Smooth muscle cell (in vitro differentiated cells): ENCODE measurements at regions not wholly inside any gene's neighbourhood (a gene's known extent, or its start where the extent isn't known, plus 50 kb on each side); places are given as distances from the start of the nearest gene placed in this dataset.

Experiments used
- DNase-seq: peaks from one replicate; lab custom pipeline; 2025; ENCODE audit not compliant: unreplicated experiment; lab: John Stamatoyannopoulos, UW
- H2AFZ ChIP-seq: fragments of 200-600 bp; sonication (generic); 2 replicates; pipeline ENCODE4 v1.6.0; 2016; ENCODE audit warnings: antibody characterized with exemption, low read depth, mild to moderate bottlenecking
- H3F3A ChIP-seq: fragments of 200-600 bp; sonication (generic); 2 replicates; pipeline ENCODE4 v1.6.0; 2017; ENCODE audit warnings: antibody characterized with exemption, low read depth
- H3K27ac ChIP-seq: fragments of 200-600 bp; sonication (generic); 2 replicates; pipeline ENCODE4 v1.5.1; 2016; ENCODE audit warnings: low read depth, mild to moderate bottlenecking
- H3K27me3 ChIP-seq: fragments of 200-600 bp; sonication (generic); 2 replicates; pipeline ENCODE4 v1.6.1; 2016; ENCODE audit warnings: low read depth, mild to moderate bottlenecking
- H3K36me3 ChIP-seq: fragments of 200-600 bp; sonication (generic); 2 replicates; pipeline ENCODE4 v1.5.1; 2016; ENCODE audit warnings: low read depth
- H3K4me1 ChIP-seq: fragments of 200-600 bp; sonication (generic); 2 replicates; pipeline ENCODE4 v1.5.1; 2016; ENCODE audit warnings: low read depth
- H3K4me2 ChIP-seq: fragments of 200-600 bp; sonication (generic); 2 replicates; pipeline ENCODE4 v1.6.0; 2016; ENCODE audit warnings: mild to moderate bottlenecking
- H3K4me3 ChIP-seq: fragments of 200-600 bp; sonication (generic); 2 replicates; pipeline ENCODE4 v1.5.1; 2016; ENCODE audit warnings: mild to moderate bottlenecking
- H3K79me2 ChIP-seq: fragments of 200-600 bp; sonication (generic); 2 replicates; pipeline ENCODE4 v1.6.0; 2016; ENCODE audit warnings: low read depth, mild to moderate bottlenecking
- H3K9ac ChIP-seq: fragments of 200-600 bp; sonication (generic); 2 replicates; pipeline ENCODE4 v1.6.0; 2016; ENCODE audit warnings: low read depth
- H3K9me3 ChIP-seq: fragments of 200-600 bp; sonication (generic); replicated peaks from 2 replicates; pipeline ENCODE4 v1.5.1; 2016; ENCODE audit warnings: low read depth
- H4K20me1 ChIP-seq: fragments of 200-600 bp; sonication (generic); 2 replicates; pipeline ENCODE4 v1.6.0; 2016; ENCODE audit warnings: low read depth
- WGBS: methylation state at CpG from one replicate; pipeline ENCODE4 v1.1.7; 2016; ENCODE audit warnings: low lambda C conversion rate; 5-methylcytosine and 5-hydroxymethylcytosine counted together
- TF ChIP-seq, protein P1 (sequence below): fragments of 200-600 bp; sonication (generic); IDR thresholded peaks from 2 replicates; pipeline ENCODE4 v1.5.1; 2017; ENCODE audit warnings: borderline replicate concordance, mild to moderate bottlenecking, antibody characterized with exemption; ENCODE audit not compliant: insufficient read depth, poor library complexity, severe bottlenecking

- Histone ChIP-seq H3K4me3 (no peak overlapping the region), H3F3A (no peaks in the 10 kb centered on the region), H3K9ac (no peak overlapping the region), H3K79me2 (no peaks in the 10 kb centered on the region), H3K27me3 (no peaks in the 10 kb centered on the region), H3K4me1 (no peaks in the 10 kb centered on the region), H4K20me1 (no peaks in the 10 kb centered on the region), H2AFZ (peak overlapping the region; percentile 3), H3K4me2 (peak overlapping the region; percentile 50), H3K27ac (peak overlapping the region; percentile 50), H3K9me3 (no peaks in the 10 kb centered on the region), H3K36me3 (no peaks in the 10 kb centered on the region)
- WGBS = 31% methylated on average over 10 of the region's 10 CpGs
- DNase-seq = no peak
- TF ChIP-seq, protein P1, sequence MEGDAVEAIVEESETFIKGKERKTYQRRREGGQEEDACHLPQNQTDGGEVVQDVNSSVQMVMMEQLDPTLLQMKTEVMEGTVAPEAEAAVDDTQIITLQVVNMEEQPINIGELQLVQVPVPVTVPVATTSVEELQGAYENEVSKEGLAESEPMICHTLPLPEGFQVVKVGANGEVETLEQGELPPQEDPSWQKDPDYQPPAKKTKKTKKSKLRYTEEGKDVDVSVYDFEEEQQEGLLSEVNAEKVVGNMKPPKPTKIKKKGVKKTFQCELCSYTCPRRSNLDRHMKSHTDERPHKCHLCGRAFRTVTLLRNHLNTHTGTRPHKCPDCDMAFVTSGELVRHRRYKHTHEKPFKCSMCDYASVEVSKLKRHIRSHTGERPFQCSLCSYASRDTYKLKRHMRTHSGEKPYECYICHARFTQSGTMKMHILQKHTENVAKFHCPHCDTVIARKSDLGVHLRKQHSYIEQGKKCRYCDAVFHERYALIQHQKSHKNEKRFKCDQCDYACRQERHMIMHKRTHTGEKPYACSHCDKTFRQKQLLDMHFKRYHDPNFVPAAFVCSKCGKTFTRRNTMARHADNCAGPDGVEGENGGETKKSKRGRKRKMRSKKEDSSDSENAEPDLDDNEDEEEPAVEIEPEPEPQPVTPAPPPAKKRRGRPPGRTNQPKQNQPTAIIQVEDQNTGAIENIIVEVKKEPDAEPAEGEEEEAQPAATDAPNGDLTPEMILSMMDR = no peak
These were observed 835.0 kb upstream of the PCDH20 start for GRCh38 chr13:62250501-62251201.

DNA sequence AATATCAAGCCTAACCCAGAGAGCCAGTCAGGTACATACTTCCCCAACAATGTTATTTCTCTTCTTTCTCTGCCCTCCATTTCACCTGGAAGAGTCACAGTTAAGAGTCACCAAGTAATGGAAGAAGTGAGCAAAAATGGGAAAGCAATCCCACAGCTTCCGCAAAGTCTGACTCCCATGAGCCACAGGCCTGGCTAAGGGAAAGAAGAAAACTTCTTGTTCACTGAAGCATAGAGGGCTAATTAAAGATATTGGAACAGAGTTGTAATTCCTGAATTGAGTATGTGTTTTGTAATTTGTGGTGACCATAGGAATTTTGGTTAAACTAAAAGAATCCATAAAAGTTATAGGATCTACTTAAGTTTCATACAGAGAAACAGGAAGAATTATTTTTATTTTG lies 830.9 kb upstream of the PCDH20 start:
- WGBS = 98% methylated on average over 1 of the region's 1 CpG
- no peak for DNase-seq
- no peak overlapping the region for H3K9ac ChIP-seq
- H3K36me3 ChIP-seq = no peaks in the 10 kb centered on the region
- no peak overlapping the region for H2AFZ ChIP-seq
- no peaks in the 10 kb centered on the region for H3K27me3 ChIP-seq
- H3K4me2 ChIP-seq = no peak overlapping the region
- H4K20me1 ChIP-seq = no peaks in the 10 kb centered on the region
- no peaks in the 10 kb centered on the region for H3K79me2 ChIP-seq
- no peaks in the 10 kb centered on the region for H3K4me1 ChIP-seq
- TF ChIP-seq, protein P1 = no peak
- no peaks in the 10 kb centered on the region for H3K9me3 ChIP-seq
- no peak overlapping the region for H3K4me3 ChIP-seq
- H3K27ac ChIP-seq = no peak overlapping the region
- no peaks in the 10 kb centered on the region for H3F3A ChIP-seq

GRCh38 chr13:62243106-62243505 lies 827.5 kb upstream of the PCDH20 start:
- Histone ChIP-seq H4K20me1 (no peaks in the 10 kb centered on the region), H3K4me1 (no peaks in the 10 kb centered on the region), H3K79me2 (no peaks in the 10 kb centered on the region), H3K27me3 (no peaks in the 10 kb centered on the region), H3K4me3 (no peak overlapping the region), H3K36me3 (no peaks in the 10 kb centered on the region), H3K27ac (no peak overlapping the region), H3F3A (no peaks in the 10 kb centered on the region), H3K9ac (no peak overlapping the region), H2AFZ (no peak overlapping the region), H3K4me2 (no peak overlapping the region), H3K9me3 (no peaks in the 10 kb centered on the region)
- 95% methylated on average over 2 of the region's 2 CpGs for WGBS
- DNase-seq = no peak
- TF ChIP-seq, protein P1 = no peak
